Right kidney (tissue), 1 donor: ENCODE measurements at regions not wholly inside any gene's neighbourhood (a gene's known extent, or its start where the extent isn't known, plus 50 kb on each side); places are given as distances from the start of the nearest gene placed in this dataset.
"Not testable (repeated sequence)": the region's sequence is repeated elsewhere in the genome, so short reads cannot be mapped to it uniquely, and the experiment has no call there.

Experiments used
- DNase-seq: peaks from one replicate; pipeline ENCODE4 v3.0.0-alpha.2; 2016

- DNase-seq: no peak
Measured at GRCh38 chr18:32884543-32884942, 111.7 kb upstream of the KLHL14 start.

DNA sequence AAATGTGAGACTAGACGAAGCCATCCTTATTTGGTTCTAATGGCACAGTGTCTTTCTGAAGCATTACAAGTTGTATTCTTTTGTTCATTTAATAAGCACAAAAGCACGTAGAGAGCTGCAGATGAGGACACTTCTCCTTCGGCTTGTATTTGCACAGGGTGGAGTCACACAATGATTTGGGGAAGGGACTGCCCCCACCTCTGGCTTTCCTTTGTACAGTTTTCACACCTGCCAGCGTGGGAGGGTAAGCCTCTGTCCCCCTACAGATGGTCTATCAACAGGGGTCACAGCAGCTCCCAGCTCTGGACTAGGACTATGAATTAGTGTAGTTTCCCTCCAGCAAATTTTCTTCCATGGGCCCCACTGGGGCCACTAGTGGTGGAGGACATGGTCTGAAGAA is 108.2 kb upstream of the KLHL14 start:
- no peak for DNase-seq

GRCh38 chr18:32879497-32879896 is 106.7 kb upstream of the KLHL14 start:
- no peak for DNase-seq

DNA sequence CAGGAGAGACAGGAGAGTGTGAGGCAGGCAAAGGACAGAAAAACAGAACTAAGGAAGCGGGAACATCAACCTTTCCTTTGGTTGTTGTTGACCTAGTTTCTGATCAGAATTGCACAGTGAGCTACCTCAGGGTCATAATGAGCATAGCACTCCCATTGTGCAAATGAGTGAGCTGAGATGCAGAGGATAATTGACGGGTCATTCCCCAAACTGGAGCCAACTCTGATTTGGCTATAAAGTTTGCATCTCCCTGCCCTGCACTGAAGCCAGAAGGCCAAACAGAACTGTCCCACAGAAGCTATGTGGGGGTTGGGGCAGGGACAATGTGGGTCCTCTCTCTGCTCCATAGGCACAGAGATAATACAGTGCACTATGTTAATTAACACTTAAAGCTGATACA is 105.6 kb upstream of the KLHL14 start:
- DNase-seq: no peak

DNA sequence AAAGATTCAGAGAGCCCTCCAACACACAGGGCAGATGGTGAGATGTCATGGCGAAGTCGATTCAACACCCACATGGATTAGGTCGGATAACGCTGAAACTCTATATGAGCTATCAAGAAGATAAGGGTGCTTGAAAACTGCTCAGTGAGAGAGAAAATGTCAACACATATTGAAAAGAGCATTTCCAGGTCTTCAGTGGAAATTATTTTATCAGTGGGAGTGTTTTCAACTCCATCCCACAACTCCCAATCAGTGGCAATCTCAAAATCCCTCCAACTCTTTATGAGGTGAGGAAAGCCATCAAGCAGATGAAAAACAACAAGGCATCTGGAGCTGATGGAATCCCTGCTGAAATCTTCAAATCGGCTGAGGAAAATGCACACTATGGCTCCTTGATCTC is 104.5 kb upstream of the KLHL14 start:
- DNase-seq: no peak

- no peak for DNase-seq
Measured at GRCh38 chr18:32875625-32876024, 102.8 kb upstream of the KLHL14 start.

DNA sequence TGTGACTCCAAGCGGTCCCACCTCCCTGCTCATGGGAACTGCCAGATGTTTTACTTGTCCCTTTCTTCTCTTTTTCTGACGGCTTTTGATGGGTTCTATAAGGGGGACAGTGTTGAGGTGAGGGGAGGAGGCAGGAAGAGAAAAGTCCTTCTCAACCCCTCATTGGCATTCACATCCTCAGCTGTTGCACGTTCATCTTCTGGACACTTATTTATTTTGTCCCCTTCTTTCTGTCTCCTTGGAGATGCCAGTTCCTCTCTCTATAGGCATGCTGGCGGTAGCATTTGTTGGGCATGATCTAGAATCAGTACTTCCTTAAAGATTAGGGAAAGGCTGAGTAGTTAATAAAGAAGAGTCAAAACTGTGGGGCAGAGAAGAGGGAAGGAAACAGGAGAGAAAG is 99.0 kb upstream of the KLHL14 start:
- DNase-seq: no peak

DNA sequence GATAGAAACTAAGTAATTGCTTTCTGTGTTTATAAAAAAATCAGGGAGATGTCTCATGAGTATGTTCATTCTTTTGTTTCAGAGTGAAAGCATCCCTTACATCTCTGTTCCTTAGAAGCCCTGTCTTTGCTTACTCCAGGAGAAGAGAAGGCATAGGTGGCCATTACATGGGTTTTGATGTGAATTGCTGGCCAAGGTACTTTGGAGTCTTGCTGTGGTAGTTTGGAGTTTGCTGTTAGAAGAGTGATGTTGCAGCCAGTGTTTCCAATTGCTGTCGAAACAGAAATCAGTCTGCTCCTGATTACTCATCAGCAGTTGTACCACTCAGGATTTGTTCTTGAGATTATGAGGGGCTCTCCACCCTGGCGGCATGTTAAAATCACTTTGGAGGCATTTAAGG is 97.8 kb upstream of the KLHL14 start:
- DNase-seq: no peak

DNA sequence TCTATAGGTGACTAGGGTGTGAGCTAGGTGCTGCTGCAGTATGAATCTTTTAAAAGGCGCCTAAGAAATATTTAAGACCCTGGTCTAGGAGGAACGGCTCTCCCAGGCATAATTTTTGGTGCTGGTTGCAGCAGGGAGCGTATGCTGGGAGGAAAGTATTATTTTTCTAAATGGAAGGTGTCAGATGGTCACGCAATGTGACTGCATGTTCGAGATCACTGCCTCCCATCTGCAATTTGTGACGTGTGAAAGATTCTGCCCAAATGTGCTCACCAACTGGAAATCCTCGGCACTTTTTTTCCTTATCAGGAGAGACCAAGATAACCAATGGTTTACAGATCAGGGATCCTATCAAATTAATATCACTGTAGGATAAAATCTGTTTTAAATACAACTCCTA is 95.6 kb upstream of the KLHL14 start:
- DNase-seq: no peak

DNA sequence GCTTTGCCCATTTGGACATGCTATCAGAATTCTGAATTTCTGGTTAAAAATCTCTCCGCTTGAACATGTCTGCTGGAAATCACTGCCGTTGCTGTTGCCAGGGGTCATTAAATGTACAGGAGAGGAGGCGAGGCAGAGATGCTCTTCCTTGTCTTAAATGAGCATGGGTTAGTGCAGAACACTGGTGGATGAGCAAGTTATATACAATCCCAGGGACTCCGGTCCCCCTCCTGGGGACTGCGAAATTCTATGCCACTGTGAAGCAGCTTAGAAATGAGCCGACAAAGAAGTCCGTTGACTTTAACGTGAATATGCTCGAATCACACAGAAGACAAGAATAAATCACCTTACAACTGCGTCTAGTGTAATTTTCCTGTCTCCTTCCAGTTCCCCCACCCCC is 95.1 kb upstream of the KLHL14 start:
- no peak for DNase-seq

GRCh38 chr18:32867330-32867729 is 94.5 kb upstream of the KLHL14 start:
- DNase-seq: no peak

DNA sequence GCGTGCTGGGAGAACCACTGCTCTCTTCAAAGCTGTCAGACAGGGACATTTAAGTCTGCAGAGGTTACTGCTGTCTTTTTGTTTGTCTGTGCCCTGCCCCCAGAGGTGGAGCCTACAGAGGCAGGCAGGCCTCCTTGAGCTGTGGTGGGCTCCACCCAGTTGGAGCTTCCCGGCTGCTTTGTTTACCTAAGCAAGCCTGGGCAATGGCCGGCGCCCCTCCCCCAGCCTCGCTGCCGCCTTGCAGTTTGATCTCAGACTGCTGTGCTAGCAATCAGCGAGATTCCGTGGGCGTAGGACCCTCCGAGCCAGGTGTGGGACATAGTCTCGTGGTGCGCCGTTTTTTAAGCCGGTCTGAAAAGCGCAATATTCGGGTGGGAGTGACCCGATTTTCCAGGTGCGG is 89.2 kb upstream of the KLHL14 start:
- DNase-seq: not testable (repeated sequence)

DNA sequence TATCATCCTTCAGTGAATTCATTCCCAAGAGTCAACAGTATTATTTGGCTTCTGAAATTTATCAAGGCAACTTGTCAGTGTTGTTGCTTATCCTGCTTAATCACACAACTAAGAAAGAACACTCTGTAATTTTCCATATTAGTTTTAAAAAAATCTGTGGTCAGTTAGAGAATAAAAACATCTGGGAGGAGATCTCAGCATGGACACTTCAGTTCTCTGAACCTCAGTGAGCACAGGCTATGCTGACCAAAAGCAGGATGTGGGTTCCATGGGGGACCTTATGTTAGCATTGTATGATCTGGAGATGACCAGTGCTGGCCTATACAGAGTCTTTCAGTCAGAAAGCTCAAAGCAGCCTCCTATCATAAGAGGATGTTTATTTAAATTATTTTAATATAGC is 79.1 kb upstream of the KLHL14 start:
- DNase-seq: no peak

DNA sequence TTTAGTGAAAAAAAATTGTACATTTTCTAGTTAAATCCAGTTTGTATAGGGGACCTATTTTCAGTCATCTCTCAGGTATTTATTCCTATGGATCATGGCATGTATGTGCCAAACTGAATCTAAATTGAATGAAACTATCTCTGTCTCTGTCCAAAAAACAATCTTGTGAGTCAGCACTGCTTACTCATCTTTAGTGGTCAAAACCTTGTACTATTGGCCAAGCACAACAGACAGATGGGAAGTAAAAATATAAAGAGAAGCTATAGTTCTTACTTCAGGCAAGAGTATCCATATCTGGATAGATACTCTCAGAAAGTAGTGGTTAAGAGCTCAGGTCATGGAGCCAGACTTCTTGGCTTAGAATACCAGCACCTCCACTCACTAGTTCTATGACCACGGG is 76.0 kb upstream of the KLHL14 start:
- DNase-seq: no peak

- peak; percentile 19 for DNase-seq
Measured at GRCh38 chr18:32847691-32848090, 74.9 kb upstream of the KLHL14 start.

DNA sequence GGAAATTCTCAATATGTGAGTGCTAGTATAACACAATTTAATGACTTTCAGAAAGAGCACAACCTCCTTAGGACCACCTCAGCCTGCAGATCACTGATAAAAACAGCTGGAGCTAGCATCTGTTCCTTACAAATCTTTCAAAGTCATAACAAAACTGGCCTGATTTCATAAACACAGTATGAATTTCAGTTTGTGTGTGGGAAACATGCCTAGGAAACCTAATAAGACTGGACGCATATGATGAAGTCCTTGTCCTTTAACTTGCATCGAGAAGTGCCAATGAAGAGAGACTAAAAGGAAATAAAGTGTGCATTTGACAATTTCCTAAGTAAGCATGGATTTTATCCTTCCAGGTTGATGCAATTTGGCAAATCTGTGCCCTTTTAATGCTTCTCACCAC is 74.1 kb upstream of the KLHL14 start:
- no peak for DNase-seq

GRCh38 chr18:32840962-32841361 is 68.1 kb upstream of the KLHL14 start:
- no peak for DNase-seq

DNA sequence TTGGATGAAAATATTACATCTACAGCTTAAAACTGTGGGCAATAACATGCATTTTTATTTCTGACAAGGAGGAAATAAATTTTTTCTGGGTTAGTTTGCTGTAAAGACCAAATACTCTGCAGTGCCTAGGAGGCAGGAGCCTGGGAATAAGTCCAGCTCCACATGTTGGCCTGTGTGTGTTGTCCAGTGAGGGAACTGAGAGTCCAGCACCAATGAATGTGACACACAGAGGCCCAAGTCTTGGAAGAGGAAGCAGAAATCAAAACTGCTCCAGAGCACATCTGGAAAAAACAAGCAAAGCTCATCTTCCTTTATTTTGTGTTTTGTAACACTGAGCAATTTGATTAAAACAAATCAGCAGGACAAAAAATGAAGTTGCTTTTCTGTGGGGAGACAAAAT is 63.1 kb upstream of the KLHL14 start:
- DNase-seq: no peak

DNA sequence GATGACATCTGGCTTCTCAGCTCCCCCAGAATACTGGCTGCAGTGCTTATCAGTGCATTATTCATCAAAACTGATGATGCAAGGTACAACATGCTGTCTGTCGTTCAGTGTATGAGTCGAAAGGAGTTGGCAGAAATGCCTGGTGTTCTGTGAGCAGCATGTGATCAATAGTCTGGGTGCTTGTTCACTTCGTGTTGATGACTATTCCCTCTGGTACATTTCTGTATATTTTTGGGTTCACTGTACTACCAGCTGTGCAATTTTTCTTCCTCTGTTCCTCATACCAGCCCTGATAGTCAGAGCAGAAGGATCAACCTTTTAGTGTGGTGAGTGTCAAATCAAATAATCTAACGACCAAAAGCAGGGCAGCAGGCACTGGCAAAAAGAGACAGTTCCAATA is 59.0 kb upstream of the KLHL14 start:
- DNase-seq: no peak

- DNase-seq: no peak
Measured at GRCh38 chr18:32823226-32823625, 50.4 kb upstream of the KLHL14 start.
